Lung (tissue), 11 donors: ENCODE measurements at regions not wholly inside any gene's neighbourhood (a gene's known extent, or its start where the extent isn't known, plus 50 kb on each side); places are given as distances from the start of the nearest gene placed in this dataset.

Experiments used
- ATAC-seq: fragments of 200-7000 bp; cut with Tn5 transposase; one replicate; pipeline ENCODE4 v1.9.1; 2020; ENCODE audit warnings: moderate number of reproducible peaks; ENCODE audit not compliant: insufficient read depth, low FRiP score
- DNase-seq, 3 donors: peaks; one replicate each; pipeline ENCODE4 v3.0.0-alpha.2; 2013 to 2017
- H3K27ac ChIP-seq, 2 donors: one replicate each; pipeline ENCODE4 v1.5.1; 2013; ENCODE audit warnings: mild to moderate bottlenecking in 2 of 2, moderate library complexity in 2 of 2, control low read depth in 1 of 2, inconsistent platforms in 1 of 2, low read depth in 1 of 2, low read length in 1 of 2
- H3K27me3 ChIP-seq, 3 donors: one replicate each; pipeline ENCODE4 v1.5.1; 2013; ENCODE audit warnings: low read length in 2 of 3; ENCODE audit not compliant: control insufficient read depth in 3 of 3, insufficient read depth in 3 of 3
- H3K36me3 ChIP-seq, 4 donors: one replicate each; pipeline ENCODE4 v1.5.1; 2013; ENCODE audit warnings: low read length in 4 of 4, mild to moderate bottlenecking in 1 of 4, moderate library complexity in 1 of 4; ENCODE audit not compliant: control insufficient read depth in 4 of 4, insufficient read depth in 4 of 4
- H3K4me1 ChIP-seq, 5 donors: one replicate each; pipeline ENCODE4 v1.5.1; 2013; ENCODE audit warnings: low read length in 5 of 5, mild to moderate bottlenecking in 2 of 5, moderate library complexity in 1 of 5; ENCODE audit not compliant: control insufficient read depth in 5 of 5, insufficient read depth in 5 of 5
- H3K4me3 ChIP-seq: one replicate; pipeline ENCODE4 v1.5.1; 2013; ENCODE audit warnings: mild to moderate bottlenecking, control low read depth, moderate library complexity
- H3K9ac ChIP-seq, 2 donors: one replicate each; pipeline ENCODE4 v1.5.1; 2013; ENCODE audit warnings: low read length in 2 of 2, control low read depth in 1 of 2; ENCODE audit not compliant: insufficient read depth in 1 of 2
- H3K9me3 ChIP-seq, 4 donors: one replicate each; pipeline ENCODE4 v1.5.1; 2013; ENCODE audit warnings: low read length in 3 of 4, mild to moderate bottlenecking in 1 of 4, moderate library complexity in 1 of 4; ENCODE audit not compliant: control insufficient read depth in 4 of 4, insufficient read depth in 3 of 4
- CTCF ChIP-seq: IDR thresholded peaks from 2 replicates; pipeline ENCODE4 v1.5.1; 2012; ENCODE audit warnings: mild to moderate bottlenecking; ENCODE audit errors: control extremely low read depth, extremely low read depth
- WGBS, 2 donors: extraction: QIAGEN DNeasy Blood & Tissue Kit; methylation state at CpG; one replicate each; pipeline ENCODE4 v1.1.7; 2013; 5-methylcytosine and 5-hydroxymethylcytosine counted together
- donor health status: control.
- donor health status: control.
- donor health status: Bipolar disorder and iron deficiency.
- donor health status: healthy.
- donor health status: DM: yes; HTN: yes; CAD: no.

GRCh38 chr14:104372390-104373054 is 207.0 kb upstream of the C14orf180 start:
- peaks cover 0 to 2% (median 0%) of the 10 kb centered on the region in 3 donors for H3K27me3 ChIP-seq
- no peak for DNase-seq
- H3K9me3 ChIP-seq = peaks cover 0 to 7% (median 0%) of the 10 kb centered on the region in 4 donors
- peaks cover 0 to 13% (median 0%) of the 10 kb centered on the region in 5 donors for H3K4me1 ChIP-seq
- no peaks in the 10 kb centered on the region for H3K36me3 ChIP-seq
- H3K9ac ChIP-seq = no peak overlapping the region
- H3K4me3 ChIP-seq = no peak overlapping the region
- no peak for ATAC-seq
- H3K27ac ChIP-seq = no peak overlapping the region
- no peak for TF ChIP-seq CTCF
- WGBS, 2 donors = 61 to 76% methylated on average over 15 to 16 of the region's 16 CpGs

- Histone ChIP-seq H3K9ac (no peak overlapping the region), H3K4me1 (peaks cover 0 to 13% (median 0%) of the 10 kb centered on the region in 5 donors), H3K4me3 (no peak overlapping the region), H3K36me3 (no peaks in the 10 kb centered on the region), H3K27me3 (peaks cover 0 to 2% (median 0%) of the 10 kb centered on the region in 3 donors), H3K9me3 (peaks cover 0 to 7% (median 0%) of the 10 kb centered on the region in 4 donors), H3K27ac (no peak overlapping the region)
- DNase-seq (no peak), ATAC-seq (no peak)
- 69 to 85% methylated on average over 26 of the region's 26 CpGs for WGBS, 2 donors
- no peak for TF ChIP-seq CTCF
Observed at GRCh38 chr14:104373055-104373854, 206.3 kb upstream of the C14orf180 start.

- ATAC-seq = no peak
- Histone ChIP-seq H3K4me1 (peaks cover 0 to 5% (median 0%) of the 10 kb centered on the region in 5 donors), H3K4me3 (no peak overlapping the region), H3K27ac (no peak overlapping the region), H3K9me3 (peaks cover 0 to 7% (median 0%) of the 10 kb centered on the region in 4 donors), H3K9ac (no peak overlapping the region), H3K36me3 (no peaks in the 10 kb centered on the region), H3K27me3 (peaks cover 0 to 2% (median 0%) of the 10 kb centered on the region in 3 donors)
- no peak for TF ChIP-seq CTCF
- 74 to 87% methylated on average over 33 of the region's 33 CpGs for WGBS, 2 donors
- DNase-seq = no peak
Observed at GRCh38 chr14:104373855-104374717, 205.5 kb upstream of the C14orf180 start.
